Ascending aorta (tissue), 2 donors: ENCODE measurements at regions not wholly inside any gene's neighbourhood (a gene's known extent, or its start where the extent isn't known, plus 50 kb on each side); places are given as distances from the start of the nearest gene placed in this dataset.

Experiments used
- DNase-seq, 2 donors: peaks; one replicate each; pipeline ENCODE4 v3.0.0-alpha.2; 2019; ENCODE audit warnings: low spot score in 2 of 2
- H3K27ac ChIP-seq, 2 donors: fragments of 200-600 bp; sonication (generic); one replicate each; pipeline ENCODE4 v1.5.1; 2016 to 2017; ENCODE audit warnings: mild to moderate bottlenecking in 1 of 2
- H3K27me3 ChIP-seq: fragments of 200-600 bp; sonication (generic); one replicate; pipeline ENCODE4 v1.5.1; 2017
- H3K36me3 ChIP-seq, 2 donors: fragments of 200-600 bp; sonication (generic); one replicate each; pipeline ENCODE4 v1.5.1; 2016
- H3K4me1 ChIP-seq, 2 donors: fragments of 200-600 bp; sonication (generic); one replicate each; pipeline ENCODE4 v1.5.1; 2016 to 2017; ENCODE audit warnings: mild to moderate bottlenecking in 1 of 2
- H3K4me3 ChIP-seq, 2 donors: fragments of 200-600 bp; sonication (generic); one replicate each; pipeline ENCODE4 v1.5.1; 2016 to 2017; ENCODE audit warnings: mild to moderate bottlenecking in 1 of 2
- H3K9me3 ChIP-seq, 2 donors: fragments of 200-600 bp; sonication (generic); one replicate each; pipeline ENCODE4 v1.5.1; 2016
- intact Hi-C: fragments of 100-400 bp; cut with DNase I; formaldehyde crosslinking; loops from one replicate; pipeline ENCODE4 v1.15.1; 2023
- TF ChIP-seq, protein P1 (sequence below), 3 experiments: fragments of 200-600 bp in 2 of 3; fragments of 450-650 bp in 1 of 3; sonication (generic) in 2 of 3; IDR thresholded peaks; one replicate each; pipeline ENCODE4 v1.5.1; 2016 to 2019; ENCODE audit warnings: antibody characterized with exemption in 3 of 3, mild to moderate bottlenecking in 1 of 3, moderate library complexity in 1 of 3

DNA sequence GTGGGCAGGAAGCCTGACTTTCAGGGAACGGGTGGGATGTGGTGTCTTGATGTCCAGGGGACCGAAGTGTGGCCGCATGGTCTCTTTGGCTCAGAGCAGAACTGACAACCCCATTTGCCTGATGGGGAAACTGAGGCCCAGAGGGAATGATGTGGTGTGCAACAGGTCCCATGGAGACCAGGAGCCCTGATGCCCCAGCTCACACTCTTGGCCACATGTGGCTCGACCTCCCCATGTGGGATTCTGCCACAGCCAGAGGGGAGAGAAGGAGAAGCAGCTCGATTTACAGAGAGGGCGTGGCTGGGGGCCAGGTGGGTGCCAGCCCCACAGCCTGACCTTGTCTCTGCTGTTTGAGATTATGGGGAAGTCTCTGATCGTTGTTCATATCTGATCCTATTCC lies 128.1 kb downstream of the TEX29 start:
- no peak overlapping the region for H3K4me3 ChIP-seq
- intact Hi-C loops = no loop called here
- no peaks in the 10 kb centered on the region for H3K36me3 ChIP-seq
- H3K27me3 ChIP-seq = no peaks in the 10 kb centered on the region
- peaks cover 0 to 7% of the 10 kb centered on the region in 2 donors for H3K9me3 ChIP-seq
- H3K27ac ChIP-seq = no peak overlapping the region
- DNase-seq = no peak
- TF ChIP-seq, protein P1, sequence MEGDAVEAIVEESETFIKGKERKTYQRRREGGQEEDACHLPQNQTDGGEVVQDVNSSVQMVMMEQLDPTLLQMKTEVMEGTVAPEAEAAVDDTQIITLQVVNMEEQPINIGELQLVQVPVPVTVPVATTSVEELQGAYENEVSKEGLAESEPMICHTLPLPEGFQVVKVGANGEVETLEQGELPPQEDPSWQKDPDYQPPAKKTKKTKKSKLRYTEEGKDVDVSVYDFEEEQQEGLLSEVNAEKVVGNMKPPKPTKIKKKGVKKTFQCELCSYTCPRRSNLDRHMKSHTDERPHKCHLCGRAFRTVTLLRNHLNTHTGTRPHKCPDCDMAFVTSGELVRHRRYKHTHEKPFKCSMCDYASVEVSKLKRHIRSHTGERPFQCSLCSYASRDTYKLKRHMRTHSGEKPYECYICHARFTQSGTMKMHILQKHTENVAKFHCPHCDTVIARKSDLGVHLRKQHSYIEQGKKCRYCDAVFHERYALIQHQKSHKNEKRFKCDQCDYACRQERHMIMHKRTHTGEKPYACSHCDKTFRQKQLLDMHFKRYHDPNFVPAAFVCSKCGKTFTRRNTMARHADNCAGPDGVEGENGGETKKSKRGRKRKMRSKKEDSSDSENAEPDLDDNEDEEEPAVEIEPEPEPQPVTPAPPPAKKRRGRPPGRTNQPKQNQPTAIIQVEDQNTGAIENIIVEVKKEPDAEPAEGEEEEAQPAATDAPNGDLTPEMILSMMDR (IDR thresholded peaks at IDR 0.05) = no peak
- H3K4me1 ChIP-seq = no peaks in the 10 kb centered on the region

DNA sequence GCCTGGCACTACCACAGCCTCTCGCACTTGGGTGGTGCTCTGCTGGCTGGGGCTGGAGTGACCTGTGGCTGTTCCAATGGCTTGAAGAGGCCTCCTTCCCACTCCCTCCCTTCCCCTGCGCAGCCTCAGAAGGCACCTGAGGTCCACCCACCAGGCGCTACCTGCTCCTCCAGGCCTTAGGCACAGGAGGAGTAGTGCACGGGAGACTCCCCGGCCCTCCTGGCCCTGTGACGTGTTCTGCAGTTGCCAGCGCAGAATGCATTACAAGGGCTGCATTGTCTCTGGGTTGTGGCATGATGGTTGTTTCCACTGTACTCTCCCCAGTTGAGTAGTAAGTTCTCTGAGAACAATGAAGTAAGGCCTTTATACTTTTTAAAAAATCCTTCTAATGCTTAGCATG lies 128.6 kb downstream of the TEX29 start:
- no peak overlapping the region for H3K27ac ChIP-seq
- H3K36me3 ChIP-seq = no peaks in the 10 kb centered on the region
- no peaks in the 10 kb centered on the region for H3K4me1 ChIP-seq
- TF ChIP-seq, protein P1 (IDR thresholded peaks at IDR 0.05) = no peak
- intact Hi-C loops = no loop called here
- H3K9me3 ChIP-seq = peaks cover 0 to 12% of the 10 kb centered on the region in 2 donors
- H3K27me3 ChIP-seq = no peaks in the 10 kb centered on the region
- no peak overlapping the region for H3K4me3 ChIP-seq
- DNase-seq = no peak

DNA sequence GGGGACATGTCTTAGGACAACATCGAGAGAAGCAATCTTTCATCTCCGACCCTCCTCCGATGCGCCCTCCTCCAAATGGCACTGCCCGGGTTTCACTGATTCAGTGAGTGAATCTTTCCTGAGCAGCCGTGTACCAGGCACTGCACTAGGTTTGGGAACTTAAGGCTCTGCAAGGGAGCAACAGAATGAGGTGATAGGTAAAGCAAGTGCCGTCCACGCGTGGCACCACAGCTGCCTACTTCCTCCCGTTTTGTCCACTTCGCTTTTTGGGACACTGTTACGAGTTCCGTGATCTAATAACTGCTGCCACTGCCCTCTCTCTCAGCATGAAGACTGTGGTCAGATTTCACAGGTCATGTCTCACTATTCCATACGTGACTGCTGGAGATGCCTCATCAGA lies 131.0 kb downstream of the TEX29 start:
- TF ChIP-seq, protein P1 (IDR thresholded peaks at IDR 0.05) = no peak
- Histone ChIP-seq H3K4me3 (no peak overlapping the region), H3K4me1 (no peaks in the 10 kb centered on the region), H3K9me3 (peaks cover 0 to 19% of the 10 kb centered on the region in 2 donors), H3K27me3 (no peaks in the 10 kb centered on the region), H3K27ac (no peak overlapping the region), H3K36me3 (no peaks in the 10 kb centered on the region)
- no peak for DNase-seq
- intact Hi-C loops = no loop called here

DNA sequence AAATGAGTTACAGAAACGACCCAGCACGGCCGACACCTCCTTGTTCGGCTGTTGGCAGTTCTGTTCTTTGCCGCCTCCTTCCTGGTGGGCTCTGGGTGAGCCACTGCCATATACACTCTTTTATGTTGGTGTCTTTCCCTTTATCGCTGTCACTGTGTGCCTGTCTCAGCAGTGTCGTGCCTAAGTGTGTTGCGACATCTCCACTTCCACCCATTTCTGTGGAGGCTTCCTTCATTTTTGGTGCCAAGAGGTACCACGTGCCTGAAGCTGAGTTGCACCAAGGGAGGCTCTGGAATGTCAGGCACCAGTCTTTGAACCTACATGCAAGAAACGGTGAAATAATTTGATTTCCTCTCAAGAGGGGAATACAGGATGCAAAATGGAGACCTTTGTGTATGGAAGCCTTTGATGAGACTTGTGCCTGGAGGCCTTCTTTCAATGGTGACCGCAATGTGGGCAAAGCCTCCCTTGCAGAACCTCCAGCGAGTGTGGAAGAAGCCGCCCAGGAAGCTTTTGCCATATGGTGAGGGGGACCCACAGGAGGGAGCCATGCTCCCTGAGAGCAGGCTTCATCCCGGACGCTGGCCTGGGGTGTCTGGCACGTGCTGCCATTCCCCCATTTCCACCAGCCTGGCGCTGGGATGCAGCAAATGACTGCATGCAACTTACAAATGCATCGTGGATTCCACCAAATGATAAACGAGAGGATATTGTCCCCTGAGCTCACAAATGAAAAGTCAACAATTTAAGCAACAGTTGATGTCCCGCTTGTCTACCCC lies 136.2 kb downstream of the TEX29 start:
- no peak for DNase-seq
- Histone ChIP-seq H3K36me3 (no peaks in the 10 kb centered on the region), H3K27ac (no peak overlapping the region), H3K27me3 (no peaks in the 10 kb centered on the region), H3K4me3 (no peak overlapping the region), H3K4me1 (no peaks in the 10 kb centered on the region), H3K9me3 (peaks cover 0 to 14% of the 10 kb centered on the region in 2 donors)
- TF ChIP-seq, protein P1 (IDR thresholded peaks at IDR 0.05) = no peak
- intact Hi-C loops = no loop called here

DNA sequence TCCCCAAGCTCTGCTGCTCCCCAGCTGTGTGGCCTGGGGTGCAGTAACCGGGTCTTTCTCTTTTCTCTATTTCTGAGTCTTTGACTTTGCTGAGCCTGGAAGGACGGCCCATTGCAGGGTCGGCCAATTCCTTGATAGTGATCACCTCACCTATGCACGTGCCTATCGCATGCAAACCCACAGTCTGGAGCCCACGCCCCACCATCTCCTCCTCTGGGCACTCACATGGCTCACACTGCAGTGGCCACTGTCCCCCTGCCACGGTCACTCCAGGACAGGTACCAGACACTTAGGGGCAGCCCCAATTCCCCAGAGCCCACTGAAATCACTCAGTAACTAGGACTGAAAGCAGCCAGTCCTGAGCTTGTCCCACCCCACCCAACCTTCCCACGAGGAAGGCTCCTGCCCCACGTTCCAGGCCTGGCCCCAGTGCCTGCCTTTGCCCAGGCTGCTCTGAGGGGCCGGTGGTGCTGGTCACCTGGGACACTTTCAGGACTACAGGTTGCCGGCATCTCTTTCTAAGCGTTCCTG lies 137.6 kb downstream of the TEX29 start:
- Histone ChIP-seq H3K27me3 (no peaks in the 10 kb centered on the region), H3K4me3 (no peak overlapping the region), H3K9me3 (peaks cover 0 to 14% of the 10 kb centered on the region in 2 donors), H3K36me3 (no peaks in the 10 kb centered on the region), H3K27ac (no peak overlapping the region), H3K4me1 (no peaks in the 10 kb centered on the region)
- TF ChIP-seq, protein P1 (IDR thresholded peaks at IDR 0.05) = no peak
- intact Hi-C loops = no loop called here
- DNase-seq = no peak
